ENCODE measurements at regions not wholly inside any gene's neighbourhood (a gene's known extent, or its start where the extent isn't known, plus 50 kb on each side); places are given as distances from the start of the nearest gene placed in this dataset.

DNA sequence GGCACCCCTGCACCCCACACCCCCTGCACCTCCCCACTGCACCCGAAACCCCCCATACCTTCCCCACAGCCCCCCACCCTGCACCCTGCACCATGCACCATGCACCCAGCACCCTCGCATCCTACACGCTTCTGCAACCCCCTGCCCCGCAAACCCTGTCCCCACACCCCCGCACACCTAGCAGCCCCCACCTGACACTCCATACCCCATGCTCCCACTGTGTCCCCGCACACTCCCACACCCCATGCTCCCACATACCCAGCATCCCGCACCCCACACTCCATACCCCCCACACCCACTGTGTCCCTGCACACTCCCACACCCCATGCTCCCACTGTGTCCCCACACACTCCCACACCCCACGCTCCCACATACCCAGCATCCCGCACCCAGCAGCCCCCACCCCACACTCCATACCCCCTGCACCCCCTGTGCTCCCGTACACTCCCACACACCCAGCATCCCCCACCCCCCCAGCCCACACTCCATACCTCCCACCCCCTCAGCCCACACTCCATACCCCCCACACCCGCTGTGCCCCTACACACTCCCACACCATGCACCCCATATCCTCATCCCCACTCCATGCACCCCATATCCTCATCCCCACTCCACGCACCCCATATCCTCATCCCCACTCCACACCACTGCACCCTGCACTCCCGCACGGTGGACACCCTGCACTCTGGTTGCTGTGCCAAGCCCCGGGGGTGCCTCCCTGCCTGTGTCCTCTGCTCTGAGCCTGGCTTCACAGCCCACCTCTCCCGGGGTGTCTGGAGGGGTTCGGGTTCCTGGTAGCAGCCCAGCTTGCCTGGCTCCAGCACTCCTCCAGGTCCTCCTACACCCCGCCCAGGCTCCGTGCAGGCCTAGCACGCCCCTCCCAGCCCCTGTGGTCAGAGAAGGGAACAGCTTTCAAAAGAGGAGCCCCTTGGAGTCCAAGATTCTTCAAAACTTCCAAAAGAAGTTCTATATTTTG, 93.9 kb upstream of the CTDP1 start:
- TF ChIP-seq, protein P1, sequence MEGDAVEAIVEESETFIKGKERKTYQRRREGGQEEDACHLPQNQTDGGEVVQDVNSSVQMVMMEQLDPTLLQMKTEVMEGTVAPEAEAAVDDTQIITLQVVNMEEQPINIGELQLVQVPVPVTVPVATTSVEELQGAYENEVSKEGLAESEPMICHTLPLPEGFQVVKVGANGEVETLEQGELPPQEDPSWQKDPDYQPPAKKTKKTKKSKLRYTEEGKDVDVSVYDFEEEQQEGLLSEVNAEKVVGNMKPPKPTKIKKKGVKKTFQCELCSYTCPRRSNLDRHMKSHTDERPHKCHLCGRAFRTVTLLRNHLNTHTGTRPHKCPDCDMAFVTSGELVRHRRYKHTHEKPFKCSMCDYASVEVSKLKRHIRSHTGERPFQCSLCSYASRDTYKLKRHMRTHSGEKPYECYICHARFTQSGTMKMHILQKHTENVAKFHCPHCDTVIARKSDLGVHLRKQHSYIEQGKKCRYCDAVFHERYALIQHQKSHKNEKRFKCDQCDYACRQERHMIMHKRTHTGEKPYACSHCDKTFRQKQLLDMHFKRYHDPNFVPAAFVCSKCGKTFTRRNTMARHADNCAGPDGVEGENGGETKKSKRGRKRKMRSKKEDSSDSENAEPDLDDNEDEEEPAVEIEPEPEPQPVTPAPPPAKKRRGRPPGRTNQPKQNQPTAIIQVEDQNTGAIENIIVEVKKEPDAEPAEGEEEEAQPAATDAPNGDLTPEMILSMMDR (IDR thresholded peaks at IDR 0.05), result no peak
- TF ChIP-seq EZH2 (IDR thresholded peaks at IDR 0.05; ENCODE audit: borderline replicate concordance, insufficient read depth, low read depth, low read length, poor library complexity, severe bottlenecking), result no peak

Measured in B cell (primary cell).